HG02642 (cell line): ENCODE measurements at regions not wholly inside any gene's neighbourhood (a gene's known extent, or its start where the extent isn't known, plus 50 kb on each side); places are given as distances from the start of the nearest gene placed in this dataset.

Experiments
- ATAC-seq: cut with Tn5 transposase; IDR thresholded peaks from one replicate; pipeline ENCODE4 v1.9.1; 2021; ENCODE audit warnings: mild to moderate bottlenecking; ENCODE audit not compliant: unreplicated experiment, poor library complexity

DNA sequence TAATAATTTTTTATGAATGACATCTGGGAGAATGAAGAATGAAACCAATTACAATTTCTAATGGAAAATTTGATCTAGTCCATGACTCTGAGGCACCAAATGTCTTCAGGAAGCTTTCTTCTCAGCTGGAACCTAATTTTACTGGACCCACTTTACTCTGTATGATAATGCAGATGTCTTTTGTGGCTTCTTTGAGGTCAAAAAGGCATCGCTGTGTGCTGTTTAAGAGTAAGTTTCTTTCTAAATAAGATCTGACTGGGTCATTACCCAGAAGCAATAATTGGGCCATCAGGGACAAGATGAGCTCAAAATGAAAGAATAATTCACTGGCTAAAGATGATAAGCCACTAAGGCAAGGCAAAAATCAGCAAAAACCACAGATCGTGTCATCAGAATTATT lies 633.4 kb downstream of the PSAT1 start:
- ATAC-seq = no peak

DNA sequence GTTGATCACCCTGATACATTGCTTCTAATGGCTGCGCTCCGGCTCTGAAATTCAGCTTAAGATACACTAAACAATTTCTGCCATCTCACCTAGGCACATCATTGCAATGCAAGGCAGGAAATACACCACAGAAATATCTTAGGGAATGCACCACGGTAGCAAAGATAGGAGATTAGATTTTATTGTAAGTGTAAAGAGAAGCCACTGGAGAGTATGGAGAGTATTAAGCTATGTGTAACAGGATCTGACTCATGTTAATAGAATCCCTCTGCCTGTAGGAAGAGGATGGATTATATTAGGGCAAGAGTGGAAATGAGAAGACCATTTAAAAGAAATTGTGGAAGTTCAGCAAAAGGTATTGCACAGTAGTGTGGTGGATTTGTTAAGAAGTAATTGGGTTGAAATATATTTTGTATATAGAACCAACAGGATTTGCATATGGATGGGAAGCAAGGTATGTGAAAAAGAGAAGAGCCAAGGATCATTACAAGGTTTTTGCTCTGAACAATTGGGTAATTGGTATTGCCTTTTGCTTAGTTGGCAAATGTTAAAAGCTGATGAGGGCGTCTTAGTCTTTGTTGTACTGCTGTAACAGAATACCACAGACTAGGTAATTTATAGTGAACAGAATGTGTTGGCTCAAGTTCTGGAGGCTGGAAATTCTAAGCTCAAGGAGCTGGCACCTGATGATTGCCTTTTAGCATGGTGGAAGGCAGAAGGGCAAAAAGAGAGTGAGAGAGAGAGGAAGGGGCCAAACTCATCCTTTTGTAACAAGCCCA lies 636.1 kb downstream of the PSAT1 start:
- ATAC-seq = no peak

DNA sequence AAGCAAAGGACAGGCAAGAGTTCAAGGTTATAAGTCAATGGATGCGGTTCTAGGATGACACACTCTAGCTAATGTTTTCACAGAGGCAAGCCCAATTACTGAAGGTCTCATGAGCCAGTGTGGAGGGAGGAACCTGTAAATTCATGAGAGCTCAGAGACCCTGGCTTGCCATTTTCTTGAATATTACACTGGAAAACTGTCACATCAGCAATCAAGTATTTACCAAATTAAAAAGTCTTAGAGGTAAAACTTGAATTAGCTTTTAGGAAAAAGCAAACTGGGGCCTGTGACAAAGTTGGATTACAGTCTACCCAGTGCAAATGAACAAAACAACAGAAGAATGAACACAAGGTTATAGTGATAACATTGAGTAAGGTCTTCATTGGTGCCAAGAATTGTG lies 636.9 kb upstream of the TLE4 start:
- ATAC-seq = no peak

DNA sequence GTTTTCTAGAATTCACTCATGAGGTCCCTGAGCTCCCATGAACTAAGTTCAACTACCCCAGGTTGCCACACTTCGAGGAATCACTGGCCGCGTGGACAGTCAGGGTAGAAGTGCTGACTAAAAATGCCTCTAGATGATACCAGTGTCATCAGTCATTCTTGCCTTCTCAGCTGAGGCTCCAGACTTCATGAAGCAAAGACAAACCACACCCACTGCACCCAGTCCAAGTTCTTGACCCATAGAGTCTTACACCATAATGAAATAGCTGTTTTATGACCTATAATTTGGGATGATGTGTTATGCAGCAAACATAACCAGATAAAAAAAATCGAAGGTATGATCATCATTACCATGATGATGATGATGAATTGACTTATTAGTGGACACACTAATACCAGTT lies 632.9 kb upstream of the TLE4 start:
- ATAC-seq = no peak

DNA sequence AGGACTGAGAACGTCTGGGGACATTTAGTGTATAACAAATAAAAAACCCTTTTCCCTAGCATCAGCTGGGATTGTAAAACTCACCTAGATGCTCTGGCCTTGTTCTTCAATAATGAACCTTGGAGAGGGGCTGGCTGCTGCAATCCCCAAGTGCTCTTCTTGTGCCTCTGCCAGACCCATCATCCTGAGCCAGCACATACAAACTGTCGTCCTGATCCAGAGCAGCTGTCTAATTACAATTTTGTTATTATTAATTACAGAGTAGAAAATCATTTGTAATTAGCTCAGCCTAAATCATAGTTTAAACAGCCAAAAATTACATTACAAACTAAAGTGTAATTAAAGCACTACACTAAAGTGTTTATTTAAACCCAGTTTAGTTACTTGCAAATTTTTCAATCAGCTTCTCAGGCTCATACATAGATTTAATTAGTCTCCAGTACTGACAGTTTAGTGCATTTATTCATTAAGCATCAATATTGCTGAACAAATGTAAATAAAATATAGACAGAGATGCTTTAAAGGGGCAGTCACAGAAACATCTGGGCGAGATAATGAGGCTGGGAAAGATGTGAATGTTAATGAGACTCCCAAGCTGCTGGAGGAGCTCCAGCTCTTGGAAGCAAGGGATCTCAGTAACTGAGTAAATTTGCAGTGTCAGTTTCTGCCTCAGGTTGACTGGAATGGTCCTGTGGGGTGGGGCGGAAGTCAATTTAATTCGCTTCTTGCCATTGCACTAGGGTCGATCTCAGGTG lies 632.3 kb upstream of the TLE4 start:
- ATAC-seq = no peak

DNA sequence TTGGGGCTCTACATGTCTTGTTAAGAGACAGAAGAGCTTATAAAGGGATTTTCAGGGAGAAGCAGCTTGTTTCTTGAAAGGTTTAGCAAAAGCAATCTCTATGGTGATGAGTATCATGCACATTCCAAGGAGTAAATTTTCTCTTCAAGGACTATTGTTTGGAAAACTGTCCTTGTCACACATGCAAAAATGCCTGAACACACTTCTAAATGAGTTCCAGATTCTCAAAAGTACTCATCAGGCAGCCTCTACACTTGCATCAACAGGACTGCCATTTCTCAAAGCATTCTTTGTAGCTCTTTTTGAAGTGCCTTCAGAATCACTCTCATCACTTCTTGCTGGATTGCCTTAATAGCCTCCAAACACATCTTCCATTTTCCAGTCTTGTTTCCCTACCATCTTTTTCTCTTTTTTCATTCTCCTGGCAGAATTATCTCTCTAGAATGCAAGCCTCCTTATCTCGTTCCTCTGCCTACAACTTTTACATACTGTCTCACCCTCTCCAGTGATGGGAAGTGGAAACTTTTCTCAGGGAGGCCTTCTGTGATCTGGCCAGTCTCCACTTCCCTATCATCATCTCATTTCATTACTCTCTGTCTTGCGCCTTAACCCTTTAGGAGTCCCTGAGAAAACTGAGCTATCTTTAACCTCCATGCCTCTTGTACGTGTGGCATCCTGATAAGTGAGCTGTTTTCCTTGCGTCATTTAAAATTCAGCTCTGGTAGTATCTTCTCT lies 631.5 kb upstream of the TLE4 start:
- ATAC-seq = no peak

DNA sequence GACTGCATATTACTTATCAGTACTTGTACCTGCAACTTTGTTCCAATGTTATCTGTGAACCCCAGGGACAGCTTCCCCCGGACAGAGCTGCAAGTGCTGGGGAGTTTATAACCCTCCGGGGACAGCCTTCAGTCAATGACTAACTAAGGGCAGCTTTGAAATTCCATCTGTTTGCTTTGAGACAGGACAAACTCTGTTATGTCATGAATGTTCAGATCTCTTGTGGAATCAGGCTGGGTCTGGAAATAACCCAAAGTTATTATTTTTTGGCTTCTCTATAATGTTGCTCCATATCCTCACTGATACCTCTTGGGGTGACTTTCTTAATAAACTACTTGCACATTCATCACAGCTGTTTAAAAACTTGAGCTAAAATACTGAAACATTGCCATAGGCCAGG lies 617.5 kb upstream of the TLE4 start:
- ATAC-seq = no peak

DNA sequence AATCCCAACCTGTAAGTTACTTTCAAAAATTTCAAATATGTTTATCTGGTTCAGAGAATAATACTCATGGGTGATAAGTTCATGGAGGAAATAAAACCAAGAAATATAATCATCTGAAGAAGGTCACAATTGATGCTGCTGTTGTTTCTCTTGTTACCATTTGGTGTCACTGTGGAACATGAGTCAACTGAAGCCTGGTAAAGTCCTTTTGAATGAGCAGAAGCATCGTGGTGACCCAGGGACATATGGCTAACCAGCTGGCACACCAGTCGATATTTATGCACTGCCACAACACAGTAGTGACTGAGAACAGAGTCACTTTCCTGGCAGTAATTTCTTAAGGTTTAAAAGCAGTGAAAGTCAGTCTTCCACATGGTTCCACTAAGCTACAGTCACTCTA lies 612.9 kb upstream of the TLE4 start:
- no peak for ATAC-seq

DNA sequence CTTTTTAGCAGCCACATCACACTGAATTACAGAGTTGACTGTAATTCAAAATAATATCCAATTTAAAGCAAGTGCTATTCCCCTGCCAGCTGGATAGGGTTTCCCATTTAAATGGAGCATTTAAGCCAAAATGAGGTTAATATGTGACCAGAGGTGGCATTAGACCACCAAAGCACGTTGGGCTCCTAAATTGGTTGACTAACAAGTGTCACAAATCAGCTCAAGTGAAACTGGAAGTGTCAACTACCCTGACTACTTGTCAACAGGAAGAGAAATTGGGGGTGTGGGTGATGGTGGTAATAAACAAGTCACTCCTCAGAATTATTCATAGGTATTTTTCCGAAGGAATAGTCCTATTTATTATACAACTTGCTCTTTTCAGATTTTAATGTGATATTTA lies 609.6 kb upstream of the TLE4 start:
- no peak for ATAC-seq

DNA sequence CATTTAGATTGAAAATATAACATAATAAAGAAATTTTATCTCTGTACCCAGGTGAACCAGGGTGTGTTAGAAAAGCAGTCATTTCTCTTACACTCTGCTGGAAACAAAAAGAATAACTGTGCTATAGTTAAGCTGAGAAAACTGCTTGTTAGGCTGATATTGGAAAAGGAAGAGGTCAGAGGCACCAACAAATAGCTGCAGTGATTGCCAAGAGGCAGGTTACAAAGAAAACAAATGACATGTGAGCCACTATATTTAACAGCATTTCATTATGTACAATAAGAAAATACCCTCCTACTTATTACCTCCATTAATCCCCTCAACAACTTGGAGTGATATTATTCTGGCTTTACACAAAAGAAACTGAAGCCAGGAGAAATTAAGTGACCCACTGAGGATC lies 607.9 kb upstream of the TLE4 start:
- no peak for ATAC-seq

DNA sequence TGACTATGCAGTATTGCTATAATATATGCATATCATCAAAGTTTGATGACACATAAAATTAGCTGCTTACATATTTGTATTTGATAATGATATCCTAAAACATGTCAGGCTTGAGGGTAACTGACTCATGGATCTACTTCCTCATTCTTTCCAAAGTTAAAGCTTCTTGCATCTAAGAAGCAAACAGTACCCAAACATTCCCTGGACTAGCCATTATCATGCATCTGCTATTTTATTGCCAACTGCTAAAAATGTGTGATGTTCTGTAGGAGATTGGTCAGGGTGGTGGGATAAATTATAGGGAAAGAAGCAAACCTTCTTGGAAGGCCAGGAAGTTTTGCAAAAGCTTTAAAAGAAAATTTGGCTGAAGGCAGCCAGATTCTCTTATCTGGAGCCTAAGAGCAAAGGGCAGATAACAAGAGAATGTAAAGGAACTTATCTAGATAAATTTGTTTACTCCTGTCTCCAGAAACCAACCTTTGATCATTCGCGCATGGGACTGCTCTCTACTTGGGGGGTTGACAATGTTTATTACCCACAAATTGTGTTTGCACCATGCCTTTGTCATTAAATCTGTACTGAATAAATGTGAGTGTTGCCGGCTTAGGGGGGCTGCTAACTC lies 604.1 kb upstream of the TLE4 start:
- no peak for ATAC-seq

DNA sequence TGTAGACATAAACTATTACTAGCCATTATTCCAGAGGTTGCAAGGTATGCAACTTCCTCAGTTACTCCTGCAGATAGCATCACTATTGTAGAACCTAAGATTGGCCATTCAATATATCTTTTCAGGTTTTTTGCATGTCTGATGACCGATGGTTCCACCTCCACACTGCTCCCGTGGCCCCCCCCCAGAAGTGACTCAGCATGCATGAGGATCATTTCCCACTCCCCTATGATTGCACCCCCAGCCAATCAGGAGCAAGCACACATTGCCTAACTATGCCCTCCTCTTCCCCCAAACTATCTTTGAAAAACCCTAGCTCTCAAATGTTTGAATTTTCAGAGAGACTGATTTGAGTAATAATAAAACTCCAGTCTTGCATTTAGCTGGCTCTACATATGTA lies 601.4 kb upstream of the TLE4 start:
- ATAC-seq = no peak

DNA sequence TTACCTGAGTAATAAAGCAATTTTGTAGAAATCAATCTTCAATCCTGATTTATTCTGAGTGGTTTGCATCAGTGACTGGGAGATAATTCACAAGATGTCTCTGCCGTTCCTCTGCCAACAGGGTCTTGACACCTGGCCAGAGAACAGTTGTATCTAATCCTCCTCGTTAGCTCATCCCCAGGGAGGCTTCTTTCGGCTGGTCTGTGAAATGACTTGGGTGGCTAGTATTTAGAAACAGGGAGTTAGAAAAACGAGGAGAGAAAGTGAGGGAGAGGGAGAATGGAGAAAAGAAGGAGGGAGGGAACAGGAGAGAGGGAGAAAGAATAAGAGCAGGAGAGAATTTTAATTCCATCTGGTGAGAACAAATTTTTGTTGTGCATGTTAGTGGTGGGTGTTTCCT lies 600.2 kb upstream of the TLE4 start:
- ATAC-seq = no peak

DNA sequence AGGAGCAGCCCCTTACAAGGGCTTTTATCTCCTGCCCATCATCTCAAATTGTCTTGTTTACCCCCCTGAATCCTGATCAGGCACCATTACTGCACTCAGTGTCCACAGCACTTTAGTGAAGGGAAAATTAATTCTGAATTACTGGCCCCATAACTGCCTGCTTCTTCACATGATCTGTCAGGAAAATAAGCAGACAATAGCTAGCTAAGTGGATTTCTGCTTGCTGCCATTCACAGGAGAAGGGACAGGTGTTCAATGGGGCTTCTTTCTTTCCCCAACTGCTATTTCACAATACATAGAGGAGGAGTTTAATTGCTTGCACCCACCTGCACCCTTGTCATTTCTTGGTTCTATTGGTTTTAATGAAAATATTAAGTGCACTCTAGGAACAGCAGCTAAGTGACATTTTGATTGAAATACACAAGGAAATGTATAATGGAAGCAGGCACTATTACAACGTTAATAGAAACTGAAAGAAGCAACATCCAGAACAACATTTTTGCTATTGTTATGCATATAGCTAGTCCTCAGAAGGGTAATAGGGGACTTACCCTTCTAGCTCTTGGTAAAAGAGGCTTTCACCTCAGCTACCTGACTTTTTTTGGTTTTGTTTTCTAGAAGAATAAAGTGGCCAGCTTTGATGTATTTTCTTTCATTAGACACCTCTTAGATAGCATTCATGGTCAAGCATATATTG lies 599.3 kb upstream of the TLE4 start:
- no peak for ATAC-seq

DNA sequence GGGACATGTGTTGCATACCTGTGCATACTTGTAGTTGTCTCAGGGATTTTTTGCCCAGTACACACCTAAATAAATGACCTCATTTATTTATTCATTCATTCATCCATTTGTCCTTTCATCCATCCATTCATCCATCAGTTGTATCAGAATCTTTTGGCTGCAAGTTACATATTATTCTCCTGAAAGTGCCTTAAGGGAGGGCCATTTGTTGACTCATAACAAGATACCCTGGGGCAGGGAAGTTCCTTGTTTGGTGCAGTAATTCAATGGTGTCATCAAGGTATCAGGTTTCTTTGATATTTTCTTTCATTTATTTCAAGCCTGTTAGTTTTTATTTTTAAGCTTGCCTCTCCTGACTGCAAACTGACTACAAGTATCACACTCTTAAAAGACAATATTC lies 597.9 kb upstream of the TLE4 start:
- ATAC-seq = no peak

DNA sequence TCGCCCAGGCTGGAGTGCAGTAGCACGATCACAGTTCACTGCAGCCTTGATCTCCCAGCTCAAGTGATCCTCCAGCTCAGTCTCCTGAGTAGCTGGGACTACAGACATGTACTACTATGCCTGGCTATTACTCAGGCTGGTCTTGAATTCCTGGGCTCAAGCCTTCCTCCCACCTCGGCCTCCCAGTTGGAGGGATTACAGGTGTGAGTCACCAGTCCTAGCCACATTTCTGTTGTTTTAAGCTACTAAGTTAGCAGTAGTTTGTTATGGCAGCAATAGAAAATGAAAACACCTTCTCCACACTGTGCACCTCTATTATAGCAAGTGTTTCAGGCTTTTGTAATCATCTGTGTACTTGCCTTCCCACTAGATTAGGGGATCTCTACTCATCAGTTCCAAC lies 588.9 kb upstream of the TLE4 start:
- no peak for ATAC-seq

DNA sequence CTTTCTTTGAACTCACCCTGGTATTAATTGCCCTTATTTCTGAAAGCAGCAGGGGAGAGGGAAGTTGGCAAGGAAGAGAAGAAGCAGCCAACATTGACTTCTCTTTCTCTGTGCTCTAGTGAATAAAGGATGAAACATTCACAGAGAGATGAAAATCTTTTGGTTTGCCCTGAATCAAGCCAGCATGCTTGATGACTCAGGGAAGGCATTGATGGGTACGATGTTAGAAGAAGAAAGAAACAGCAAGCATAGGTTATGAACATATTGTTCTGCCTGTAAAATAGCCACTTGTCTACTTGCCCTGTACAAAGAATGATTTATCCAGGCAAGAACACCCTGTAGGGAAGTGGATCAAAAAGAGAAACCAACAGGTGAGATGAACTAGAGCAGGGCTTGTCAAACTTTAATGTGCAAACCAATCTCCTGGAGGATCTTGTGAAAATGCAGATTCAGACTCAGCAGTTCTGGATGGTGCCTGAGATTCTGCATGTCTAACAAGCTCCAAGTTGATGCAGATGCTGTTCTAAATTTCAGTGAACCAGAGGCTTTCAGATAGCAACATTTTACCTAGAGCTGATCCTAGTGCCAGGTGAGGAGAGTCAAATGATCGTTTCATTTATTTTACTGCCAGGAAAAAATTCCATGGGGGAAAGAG lies 586.6 kb upstream of the TLE4 start:
- no peak for ATAC-seq

DNA sequence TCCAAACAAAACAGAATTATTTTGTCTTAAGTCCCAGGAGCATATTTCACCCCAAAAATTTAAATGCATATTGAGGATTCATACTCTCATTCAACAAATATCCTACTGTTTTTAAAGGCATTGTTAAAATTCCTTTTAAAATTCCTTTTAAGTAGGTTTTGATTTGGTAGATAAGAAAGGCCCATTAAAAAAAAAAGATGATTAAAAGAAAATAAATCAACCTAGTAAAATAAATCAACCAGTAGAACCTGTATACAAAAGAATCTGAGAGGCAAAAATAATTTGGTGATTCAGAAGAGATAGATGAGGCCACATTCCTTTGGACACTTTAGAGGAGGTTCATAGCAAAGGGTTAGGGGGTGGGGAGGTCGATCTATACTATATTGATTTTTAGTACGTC lies 585.3 kb upstream of the TLE4 start:
- ATAC-seq = no peak

DNA sequence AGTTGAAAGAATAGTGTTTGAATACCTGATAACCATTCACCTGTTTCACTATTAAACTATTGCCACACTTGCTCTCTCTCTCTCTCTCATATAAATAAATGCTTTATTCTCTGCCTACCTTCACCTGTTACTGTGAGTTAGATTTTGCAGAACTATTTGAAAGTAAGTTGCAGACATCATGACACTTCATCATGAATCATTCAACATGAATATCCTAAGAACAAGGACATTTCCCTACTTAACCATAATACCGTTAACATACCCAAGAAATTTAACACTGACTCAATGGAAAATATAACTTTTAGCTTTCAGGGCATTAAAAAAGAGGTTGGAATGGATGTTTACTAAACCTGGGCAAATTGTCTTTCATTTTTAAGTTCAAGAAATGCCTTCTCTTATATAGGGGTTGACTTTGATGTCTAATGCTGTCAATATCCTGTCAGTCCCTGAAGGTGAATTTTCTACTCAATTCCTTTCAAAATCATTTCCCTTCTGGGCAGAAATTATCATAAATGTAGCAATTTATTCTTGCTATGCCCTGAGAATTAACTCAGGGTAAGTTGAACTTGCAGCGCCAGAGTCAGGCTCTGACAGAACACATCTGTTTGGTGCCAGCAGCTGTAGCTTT lies 582.6 kb upstream of the TLE4 start:
- ATAC-seq = no peak
